ENCODE measurements at regions not wholly inside any gene's neighbourhood (a gene's known extent, or its start where the extent isn't known, plus 50 kb on each side); places are given as distances from the start of the nearest gene placed in this dataset.
"Not testable (repeated sequence)": the region's sequence is repeated elsewhere in the genome, so short reads cannot be mapped to it uniquely, and the experiment has no call there.

GRCh38 chr5:15284706-15285105 is 215.3 kb upstream of the FBXL7 start:
- in situ Hi-C loops (cut with MboI; ENCODE audit: low pct_unique_long_range_greater_than_20kb, low sequenced_read_pairs) = no loop called here

GRCh38 chr5:15283076-15283475 is 216.9 kb upstream of the FBXL7 start:
- in situ Hi-C loops (cut with MboI; ENCODE audit: low pct_unique_long_range_greater_than_20kb, low sequenced_read_pairs) = no loop called here
- no peak for DNase-seq

More at GRCh38 chr5:15284706-15285105, 215.3 kb upstream of the FBXL7 start:
- no peak for DNase-seq

DNA sequence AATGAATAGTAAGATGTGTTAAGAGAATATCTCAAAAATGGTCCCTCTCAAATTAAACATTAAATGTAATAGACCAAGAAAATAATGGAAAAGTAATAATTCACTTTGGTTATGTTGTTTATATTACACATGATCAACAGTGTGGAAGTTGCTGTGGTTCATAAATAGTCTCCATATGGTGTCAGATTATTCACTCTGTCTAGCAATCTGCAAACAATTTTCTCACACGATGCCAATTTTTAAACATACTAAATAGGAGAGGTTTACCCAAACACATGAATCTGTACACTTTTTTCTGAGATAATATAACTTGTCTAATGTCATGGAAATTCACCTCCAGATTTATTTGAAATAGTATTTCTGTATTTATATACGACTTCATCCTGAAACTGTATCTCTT is 217.4 kb upstream of the FBXL7 start:
- in situ Hi-C loops (cut with MboI; ENCODE audit: low pct_unique_long_range_greater_than_20kb, low sequenced_read_pairs) = no loop called here
- no peak for DNase-seq

- in situ Hi-C loops (cut with MboI; ENCODE audit: low pct_unique_long_range_greater_than_20kb, low sequenced_read_pairs); DNase-seq: not testable (repeated sequence)
Measured at GRCh38 chr5:15271596-15271995, 228.4 kb upstream of the FBXL7 start.

DNA sequence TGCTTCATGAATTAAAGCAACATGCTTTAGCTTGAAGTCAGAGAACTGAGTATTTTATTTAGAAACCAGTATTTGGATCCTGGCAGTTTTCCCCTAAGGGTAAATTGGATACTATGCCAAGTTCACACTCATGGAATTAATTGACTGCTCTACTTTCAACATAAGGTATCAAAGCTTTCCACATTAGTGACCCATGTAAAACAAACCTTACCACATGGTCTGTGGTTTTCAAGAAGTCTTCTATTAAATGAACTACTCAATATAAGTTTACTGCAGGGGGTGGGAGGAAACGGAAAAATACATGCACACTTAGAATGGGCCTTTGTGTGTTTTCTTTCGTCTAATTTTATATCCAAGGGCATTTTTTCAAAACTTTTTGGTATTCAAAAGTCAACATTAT is 232.0 kb upstream of the FBXL7 start:
- in situ Hi-C loops (cut with MboI; ENCODE audit: low pct_unique_long_range_greater_than_20kb, low sequenced_read_pairs) = no loop called here
- DNase-seq = no peak

DNA sequence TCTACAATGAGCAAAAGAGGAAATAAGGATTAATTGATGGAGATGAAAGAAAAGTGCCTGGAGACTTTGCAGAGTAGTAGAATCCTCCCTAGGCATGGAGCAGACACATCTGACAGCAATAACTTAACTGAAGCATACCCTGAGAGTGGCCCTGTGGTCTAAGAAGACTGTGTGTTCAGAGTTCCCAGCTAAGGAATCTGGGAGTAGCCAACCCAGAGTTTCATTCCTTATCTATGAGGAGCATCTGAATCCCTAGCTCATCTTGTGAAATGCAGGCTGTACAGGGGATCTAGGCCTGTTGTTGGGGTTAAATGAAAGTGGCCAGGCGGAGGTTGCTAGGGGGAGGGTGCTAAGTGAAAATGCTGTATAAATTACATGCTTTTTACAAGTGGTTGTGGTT is 233.1 kb upstream of the FBXL7 start:
- in situ Hi-C loops (cut with MboI; ENCODE audit: low pct_unique_long_range_greater_than_20kb, low sequenced_read_pairs) = no loop called here
- DNase-seq = no peak

DNA sequence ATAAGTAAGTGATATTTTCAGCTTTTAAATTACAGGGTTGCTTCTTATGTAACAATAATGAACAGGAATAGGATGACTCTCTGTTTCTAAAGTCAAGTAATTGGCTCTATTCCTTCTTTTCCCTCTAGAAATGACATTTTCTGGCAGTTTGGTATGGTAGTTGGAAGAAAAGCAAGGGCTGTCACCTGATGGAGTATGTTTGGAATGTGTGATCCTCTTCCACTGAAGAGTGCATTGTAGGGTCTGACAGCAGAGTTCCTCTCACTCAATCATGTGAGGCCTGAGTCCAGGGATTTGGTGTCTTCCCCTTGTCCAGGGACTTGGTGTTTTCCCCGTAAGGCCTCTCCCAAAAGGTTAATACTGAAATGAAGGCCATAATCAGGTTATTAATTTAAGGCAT is 233.8 kb upstream of the FBXL7 start:
- in situ Hi-C loops (cut with MboI; ENCODE audit: low pct_unique_long_range_greater_than_20kb, low sequenced_read_pairs) = no loop called here
- DNase-seq = no peak

DNA sequence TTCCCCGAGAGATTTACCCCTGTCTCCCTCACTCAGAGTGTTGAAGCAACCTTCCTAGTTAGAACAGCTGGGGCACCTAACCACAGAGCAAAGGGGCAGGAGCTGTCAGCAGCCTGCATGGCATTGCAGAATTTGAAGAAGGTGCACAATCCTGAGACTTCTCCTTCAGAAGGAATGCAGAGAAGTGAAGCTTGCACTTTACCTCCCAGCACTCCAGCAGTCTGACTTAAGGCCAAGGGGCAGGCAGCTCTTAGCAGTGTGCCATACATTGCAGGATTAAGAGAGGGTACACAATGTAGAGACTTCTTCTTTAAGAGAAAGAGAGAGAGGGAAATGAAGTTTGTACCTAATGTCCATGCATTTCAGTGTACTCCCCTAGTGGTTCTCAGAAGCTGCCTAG is 236.0 kb upstream of the FBXL7 start:
- no peak for DNase-seq
- in situ Hi-C loops (cut with MboI; ENCODE audit: low pct_unique_long_range_greater_than_20kb, low sequenced_read_pairs) = no loop called here

DNA sequence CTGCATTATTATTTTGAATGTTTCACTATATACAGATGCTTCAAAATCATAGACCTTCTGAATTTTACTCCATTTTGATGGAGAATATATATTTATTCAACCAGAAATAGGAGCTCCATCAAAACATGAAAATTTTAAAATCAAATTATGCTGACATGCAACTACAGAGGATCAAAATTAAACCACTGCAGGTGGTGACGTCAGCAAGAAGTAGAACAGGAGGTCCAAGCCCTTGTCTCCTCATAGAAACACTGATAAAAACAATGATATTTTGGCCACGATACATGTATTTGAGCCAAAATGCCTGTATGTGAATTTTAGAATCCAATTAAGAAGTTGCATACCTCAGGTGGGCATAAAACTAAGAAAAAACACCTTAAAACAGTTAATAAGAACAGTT is 236.6 kb upstream of the FBXL7 start:
- in situ Hi-C loops (cut with MboI; ENCODE audit: low pct_unique_long_range_greater_than_20kb, low sequenced_read_pairs) = no loop called here
- no peak for DNase-seq

DNA sequence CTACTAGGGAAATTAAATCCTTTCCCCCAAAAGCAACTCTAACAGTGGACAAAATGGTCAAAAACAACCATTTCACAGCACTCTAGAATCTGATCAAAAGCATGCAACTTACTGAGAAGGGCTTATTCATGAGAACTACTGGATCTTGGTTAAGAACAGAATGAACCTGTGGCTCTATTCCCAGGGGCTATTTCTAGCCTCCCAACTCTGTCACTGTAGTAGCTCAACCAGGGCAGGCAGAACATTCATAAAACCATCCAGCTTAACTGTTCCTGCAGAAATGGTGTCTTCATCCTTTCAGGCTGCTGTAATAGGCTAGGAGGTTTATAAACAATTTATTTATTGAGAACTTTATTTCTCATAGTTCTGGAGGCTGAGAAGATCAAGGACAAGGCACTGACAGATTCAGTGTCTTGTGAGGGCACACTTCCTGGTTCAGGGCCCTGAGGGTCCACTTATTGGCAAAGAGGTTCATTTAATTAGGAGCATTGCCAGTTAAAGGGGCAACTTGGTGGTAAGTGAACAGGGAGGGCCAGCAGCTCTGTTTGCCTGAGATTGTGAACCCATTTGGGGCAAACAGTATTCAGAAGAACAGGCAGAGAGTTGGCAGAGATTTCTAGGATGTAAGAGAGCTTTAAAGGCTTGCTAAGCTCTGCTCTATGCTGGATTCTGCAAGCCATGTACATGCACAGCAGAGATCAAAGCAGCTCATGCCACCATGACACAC is 238.5 kb upstream of the FBXL7 start:
- DNase-seq = no peak
- in situ Hi-C loops (cut with MboI; ENCODE audit: low pct_unique_long_range_greater_than_20kb, low sequenced_read_pairs) = no loop called here

DNA sequence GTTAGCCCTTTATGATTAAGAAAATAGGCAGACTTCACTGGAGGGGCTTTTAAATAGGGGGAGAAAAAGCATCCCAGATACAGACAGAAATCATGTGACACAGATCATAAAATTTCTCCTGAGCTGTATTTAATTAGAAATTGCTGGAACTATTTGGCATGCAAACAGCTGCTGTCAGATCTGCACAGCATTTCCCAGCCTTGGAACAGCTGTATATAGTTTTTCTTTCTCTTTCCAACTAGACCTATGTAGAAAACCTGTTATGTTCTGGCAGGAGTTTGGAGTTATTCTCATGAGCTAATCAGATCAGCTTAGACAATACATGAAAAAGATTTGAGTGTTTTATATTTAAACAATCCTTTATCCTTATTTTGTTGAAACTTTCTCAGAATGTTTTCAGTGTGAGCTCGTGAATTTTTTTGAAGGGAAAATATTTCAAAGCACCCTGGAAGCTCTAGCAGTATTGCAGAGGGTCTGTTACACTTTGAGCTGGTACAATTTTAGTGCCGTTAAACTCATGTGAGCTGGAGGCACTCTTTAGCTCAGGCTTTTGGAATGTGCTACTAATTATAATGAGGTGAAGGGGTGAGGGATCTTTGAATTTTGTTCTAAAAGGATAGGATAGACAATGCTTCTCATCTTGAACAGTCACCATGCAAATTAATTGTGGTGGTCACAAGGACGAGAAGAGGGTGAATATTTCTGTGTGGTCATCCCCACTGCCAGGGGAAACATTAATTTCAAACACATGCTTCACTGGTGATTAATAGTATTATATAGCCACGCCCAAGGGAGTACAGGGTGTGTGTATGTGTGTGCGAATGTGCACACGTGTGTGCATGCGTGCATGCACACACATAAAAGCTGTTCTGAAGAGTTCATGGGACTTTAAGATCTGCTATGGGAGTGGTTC is 239.4 kb upstream of the FBXL7 start:
- no peak for DNase-seq
- in situ Hi-C loops (cut with MboI; ENCODE audit: low pct_unique_long_range_greater_than_20kb, low sequenced_read_pairs) = no loop called here

DNA sequence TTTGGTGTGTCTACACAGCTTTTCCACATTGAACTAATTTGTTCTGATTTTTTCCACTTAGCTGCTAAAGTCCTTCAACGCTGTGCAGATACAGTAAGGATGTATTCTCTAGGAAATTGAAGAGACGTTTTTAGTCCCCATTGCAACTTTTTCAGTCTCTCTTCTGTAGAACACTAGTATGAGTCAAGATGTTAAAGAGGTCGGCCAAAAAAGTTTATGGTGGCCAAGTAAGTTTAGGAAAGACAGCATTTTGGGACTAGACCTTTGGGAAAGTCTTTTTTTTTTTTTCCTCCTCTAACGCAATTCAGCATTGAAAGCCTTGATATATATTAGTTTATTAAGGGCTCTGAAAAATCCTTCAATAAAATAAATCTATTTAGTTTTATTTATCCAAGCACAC is 243.5 kb upstream of the FBXL7 start:
- in situ Hi-C loops (cut with MboI; ENCODE audit: low pct_unique_long_range_greater_than_20kb, low sequenced_read_pairs) = no loop called here
- DNase-seq = no peak

DNA sequence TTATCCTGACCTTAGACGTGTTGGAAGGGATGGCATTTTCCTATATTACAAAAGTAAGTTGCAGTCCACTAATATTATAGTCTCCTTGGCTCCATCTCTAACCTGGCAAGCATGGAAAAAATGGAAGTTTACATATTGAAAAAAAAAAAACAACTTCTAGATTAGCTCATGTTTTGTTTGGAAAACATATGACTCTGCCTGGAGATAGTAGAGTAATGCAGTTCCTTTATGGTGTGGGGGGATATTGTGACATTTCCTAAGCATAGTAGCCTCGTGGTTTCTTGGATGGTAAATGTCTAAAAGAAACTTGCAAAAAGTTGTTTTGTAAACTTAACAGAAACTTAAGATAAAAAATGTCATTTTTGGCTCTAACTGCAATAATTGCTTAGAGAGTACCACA is 244.4 kb upstream of the FBXL7 start:
- in situ Hi-C loops (cut with MboI; ENCODE audit: low pct_unique_long_range_greater_than_20kb, low sequenced_read_pairs) = no loop called here

DNA sequence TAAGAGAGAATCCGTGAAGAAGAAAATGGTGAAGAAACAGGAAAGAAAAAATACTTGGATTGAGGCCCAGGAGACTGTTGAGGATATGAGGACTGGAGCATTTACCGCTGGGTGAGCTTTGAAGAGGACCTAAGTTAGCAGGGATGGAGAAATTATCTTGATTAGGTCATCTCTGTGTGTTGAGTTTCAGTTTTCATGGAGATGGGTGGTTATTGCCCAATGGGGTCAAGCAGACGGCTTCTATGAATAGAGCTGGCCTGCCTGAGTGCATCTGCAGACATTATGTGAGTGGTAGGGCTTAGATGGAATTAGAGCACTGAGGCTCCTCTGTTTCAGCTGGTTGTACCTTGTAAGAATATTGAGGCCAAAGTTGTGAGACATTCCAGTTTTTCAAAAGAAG is 245.4 kb upstream of the FBXL7 start:
- in situ Hi-C loops (cut with MboI; ENCODE audit: low pct_unique_long_range_greater_than_20kb, low sequenced_read_pairs) = no loop called here
- DNase-seq = no peak

More for the DNA sequence above, 244.4 kb upstream of the FBXL7 start:
- no peak for DNase-seq

- no peak for DNase-seq
- in situ Hi-C loops (cut with MboI; ENCODE audit: low pct_unique_long_range_greater_than_20kb, low sequenced_read_pairs) = no loop called here
Measured at GRCh38 chr5:15252331-15252730, 247.6 kb upstream of the FBXL7 start.

DNA sequence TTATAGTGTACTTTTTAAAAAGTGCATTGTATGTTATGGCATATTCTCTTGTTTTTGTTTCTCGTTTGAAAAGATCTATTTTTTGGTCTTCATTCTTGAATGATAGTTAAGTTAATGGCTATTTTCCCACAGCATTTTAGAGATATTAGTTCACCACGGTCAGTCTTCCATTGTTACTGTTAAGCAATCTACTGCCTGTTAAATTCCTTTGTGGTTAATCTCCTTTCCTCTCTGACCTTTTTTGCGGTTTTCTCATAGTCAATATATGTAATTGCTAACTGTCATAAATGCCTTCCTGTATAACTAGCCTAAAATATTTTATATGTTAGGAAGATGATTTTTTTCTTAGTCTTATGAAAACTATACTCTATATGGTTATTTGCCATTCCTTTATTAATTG is 250.8 kb upstream of the FBXL7 start:
- in situ Hi-C loops (cut with MboI; ENCODE audit: low pct_unique_long_range_greater_than_20kb, low sequenced_read_pairs) = no loop called here
- peak; percentile 28 for DNase-seq

DNA sequence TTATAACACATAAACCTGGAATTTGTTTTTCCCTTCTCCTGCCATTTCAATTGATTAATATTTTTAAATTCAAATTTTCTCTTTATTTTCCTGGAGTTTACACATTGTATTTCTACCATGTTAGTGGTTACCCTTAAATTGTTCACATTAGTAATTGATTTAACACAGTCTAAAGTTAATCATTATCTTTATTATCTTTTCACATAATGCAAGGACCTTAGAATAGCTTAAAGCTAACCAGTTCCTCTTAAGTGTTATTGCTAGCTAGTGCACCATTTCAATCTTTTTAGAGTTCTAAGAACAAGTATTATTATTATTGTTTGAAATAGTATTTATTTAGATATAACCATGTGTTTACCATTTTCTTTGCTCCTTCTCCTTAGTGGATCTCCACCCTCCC is 251.2 kb upstream of the FBXL7 start:
- DNase-seq = no peak

GRCh38 chr5:15245913-15246312 is 254.1 kb upstream of the FBXL7 start:
- no peak for DNase-seq
- in situ Hi-C loops (cut with MboI; ENCODE audit: low pct_unique_long_range_greater_than_20kb, low sequenced_read_pairs) = no loop called here

More for the DNA sequence above, 251.2 kb upstream of the FBXL7 start:
- in situ Hi-C loops (cut with MboI; ENCODE audit: low pct_unique_long_range_greater_than_20kb, low sequenced_read_pairs) = no loop called here

- DNase-seq = no peak
- in situ Hi-C loops (cut with MboI; ENCODE audit: low pct_unique_long_range_greater_than_20kb, low sequenced_read_pairs) = no loop called here
Measured at GRCh38 chr5:15243301-15244020, 256.5 kb upstream of the FBXL7 start.

Data from KBM-7 (cell line).